HFFc6 (cell line): ENCODE measurements at regions not wholly inside any gene's neighbourhood (a gene's known extent, or its start where the extent isn't known, plus 50 kb on each side); places are given as distances from the start of the nearest gene placed in this dataset.
"Not testable (repeated sequence)": the region's sequence is repeated elsewhere in the genome, so short reads cannot be mapped to it uniquely, and the experiment has no call there.

ENCODE experiments used
- DNase-seq: peaks from one replicate; pipeline ENCODE4 v3.0.0-alpha.2; 2018
- H3K27ac Mint-ChIP-seq: 2 replicates; pipeline ENCODE4 v1.8.0; 2020; ENCODE audit warnings: mild to moderate bottlenecking, mixed read lengths
- H3K27me3 Mint-ChIP-seq: 2 replicates; pipeline ENCODE4 v1.8.0; 2021; ENCODE audit warnings: mild to moderate bottlenecking, moderate library complexity, mixed read lengths; ENCODE audit not compliant: insufficient read depth
- H3K36me3 Mint-ChIP-seq: 2 replicates; pipeline ENCODE4 v1.8.0; 2021; ENCODE audit warnings: low read depth, mixed read lengths
- H3K4me1 Mint-ChIP-seq: 2 replicates; pipeline ENCODE4 v1.8.0; 2020; ENCODE audit warnings: low read depth, mixed read lengths
- H3K4me3 Mint-ChIP-seq: 2 replicates; pipeline ENCODE4 v1.8.0; 2020; ENCODE audit warnings: mild to moderate bottlenecking, moderate library complexity, mixed read lengths
- H3K9me3 Mint-ChIP-seq: 2 replicates; pipeline ENCODE4 v1.8.0; 2020; ENCODE audit warnings: mild to moderate bottlenecking, mixed read lengths
- TF ChIP-seq, protein P1 (sequence below): fragments of 200-600 bp; sonication (generic); IDR thresholded peaks from 2 replicates; pipeline ENCODE4 v1.5.0; 2021; ENCODE audit warnings: antibody characterized with exemption, mild to moderate bottlenecking

- DNase-seq, result no peak
- Mint-ChIP-seq H3K9me3 (peaks cover 26% of the 10 kb centered on the region), H3K4me1 (no peaks in the 10 kb centered on the region), H3K4me3 (no peak overlapping the region), H3K36me3 (no peaks in the 10 kb centered on the region), H3K27ac (no peak overlapping the region), H3K27me3 (no peaks in the 10 kb centered on the region)
- TF ChIP-seq, protein P1, sequence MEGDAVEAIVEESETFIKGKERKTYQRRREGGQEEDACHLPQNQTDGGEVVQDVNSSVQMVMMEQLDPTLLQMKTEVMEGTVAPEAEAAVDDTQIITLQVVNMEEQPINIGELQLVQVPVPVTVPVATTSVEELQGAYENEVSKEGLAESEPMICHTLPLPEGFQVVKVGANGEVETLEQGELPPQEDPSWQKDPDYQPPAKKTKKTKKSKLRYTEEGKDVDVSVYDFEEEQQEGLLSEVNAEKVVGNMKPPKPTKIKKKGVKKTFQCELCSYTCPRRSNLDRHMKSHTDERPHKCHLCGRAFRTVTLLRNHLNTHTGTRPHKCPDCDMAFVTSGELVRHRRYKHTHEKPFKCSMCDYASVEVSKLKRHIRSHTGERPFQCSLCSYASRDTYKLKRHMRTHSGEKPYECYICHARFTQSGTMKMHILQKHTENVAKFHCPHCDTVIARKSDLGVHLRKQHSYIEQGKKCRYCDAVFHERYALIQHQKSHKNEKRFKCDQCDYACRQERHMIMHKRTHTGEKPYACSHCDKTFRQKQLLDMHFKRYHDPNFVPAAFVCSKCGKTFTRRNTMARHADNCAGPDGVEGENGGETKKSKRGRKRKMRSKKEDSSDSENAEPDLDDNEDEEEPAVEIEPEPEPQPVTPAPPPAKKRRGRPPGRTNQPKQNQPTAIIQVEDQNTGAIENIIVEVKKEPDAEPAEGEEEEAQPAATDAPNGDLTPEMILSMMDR, result no peak
These were observed 1067.0 kb downstream of the PCDH17 start for GRCh38 chr13:58698531-58698930.

DNA sequence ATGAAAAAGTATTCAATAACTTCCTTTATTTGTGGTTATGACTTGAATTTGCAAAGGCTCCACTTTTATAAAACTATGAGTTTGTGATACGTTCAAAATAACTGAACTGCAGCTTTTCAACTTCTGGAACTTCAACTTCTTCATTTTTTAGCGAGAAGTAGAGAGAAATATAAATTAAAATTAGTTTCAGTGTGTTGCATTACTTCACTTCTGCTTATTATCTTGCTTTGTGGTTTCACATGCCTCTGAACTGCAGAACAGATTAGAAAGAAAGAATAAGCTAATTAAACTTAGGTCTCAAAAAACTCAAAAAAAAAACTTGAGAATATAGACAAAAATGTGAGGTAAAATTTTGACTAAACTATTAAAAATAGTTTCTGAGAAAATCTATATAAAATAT, 1073.4 kb downstream of the PCDH17 start:
- Mint-ChIP-seq H3K4me3 (no peak overlapping the region), H3K4me1 (no peaks in the 10 kb centered on the region), H3K36me3 (no peaks in the 10 kb centered on the region; the same call in 1 of the 2 replicates), H3K27me3 (no peaks in the 10 kb centered on the region), H3K9me3 (peaks cover 33% of the 10 kb centered on the region), H3K27ac (no peak overlapping the region)
- DNase-seq, result no peak
- TF ChIP-seq, protein P1, result no peak

- DNase-seq, result no peak
- Mint-ChIP-seq H3K36me3 (no peaks in the 10 kb centered on the region; the same call in 1 of the 2 replicates), H3K4me3 (no peak overlapping the region), H3K9me3 (peaks cover 39% of the 10 kb centered on the region), H3K27ac (no peak overlapping the region), H3K27me3 (no peaks in the 10 kb centered on the region), H3K4me1 (no peaks in the 10 kb centered on the region)
- TF ChIP-seq, protein P1, result no peak
These were observed 1074.9 kb downstream of the PCDH17 start for GRCh38 chr13:58706421-58706820.

- DNase-seq, result no peak
- no peaks in the 10 kb centered on the region; the same call in 1 of the 2 replicates for H3K36me3 Mint-ChIP-seq
- no peaks in the 10 kb centered on the region for H3K4me1 Mint-ChIP-seq
- H3K9me3 Mint-ChIP-seq, result peaks cover 55% of the 10 kb centered on the region
- H3K4me3 Mint-ChIP-seq, result no peak overlapping the region
- TF ChIP-seq, protein P1, result no peak
- H3K27me3 Mint-ChIP-seq, result no peaks in the 10 kb centered on the region; the same call in 1 of the 2 replicates
- H3K27ac Mint-ChIP-seq, result no peak overlapping the region
These were observed 1080.6 kb downstream of the PCDH17 start for GRCh38 chr13:58712191-58712590.

DNA sequence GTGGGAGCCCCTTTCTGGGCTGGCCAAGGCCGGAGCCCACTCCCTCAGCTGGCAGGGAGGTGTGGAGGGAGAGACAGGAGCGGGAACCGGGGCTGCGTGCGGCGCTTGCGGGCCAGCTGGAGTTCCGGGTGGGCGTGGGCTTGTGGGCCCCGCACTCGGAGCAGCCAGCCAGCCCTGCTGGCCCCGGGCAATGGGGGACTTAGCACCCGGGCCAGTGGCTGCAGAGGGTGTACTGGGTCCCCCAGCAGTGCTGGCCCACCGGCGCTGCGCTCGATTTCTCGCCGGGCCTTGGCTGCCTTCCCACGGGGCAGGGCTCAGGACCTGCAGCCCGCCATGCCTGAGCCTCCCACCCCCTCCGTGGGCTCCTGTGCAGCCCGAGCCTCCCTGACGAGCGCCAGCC, 1082.5 kb downstream of the PCDH17 start:
- H3K4me1 Mint-ChIP-seq, DNase-seq, H3K27ac Mint-ChIP-seq, H3K4me3 Mint-ChIP-seq, H3K36me3 Mint-ChIP-seq, H3K27me3 Mint-ChIP-seq: not testable (repeated sequence)
- peaks cover 49% of the 10 kb centered on the region for H3K9me3 Mint-ChIP-seq

DNA sequence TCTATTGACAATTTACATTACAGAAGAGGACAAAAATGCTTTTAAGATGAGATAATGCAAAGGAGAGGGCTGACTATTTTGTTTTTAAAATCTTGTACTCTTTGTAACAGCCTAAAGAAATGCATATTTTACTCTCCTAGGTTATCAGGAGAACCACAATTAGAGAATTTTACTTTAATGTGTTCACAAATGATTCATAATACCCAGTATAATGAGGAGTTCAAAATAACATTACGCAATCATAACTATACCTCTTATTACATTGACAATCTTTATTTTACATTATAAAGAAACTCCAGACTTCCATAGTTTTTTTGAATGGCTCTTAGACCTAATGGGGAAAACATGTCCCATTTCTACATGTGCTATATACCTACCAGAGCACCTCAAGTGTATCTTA, 1089.7 kb downstream of the PCDH17 start:
- Mint-ChIP-seq H3K27me3 (no peaks in the 10 kb centered on the region), H3K4me1 (no peaks in the 10 kb centered on the region), H3K9me3 (peaks cover 6% of the 10 kb centered on the region; the same call in 1 of the 2 replicates), H3K27ac (no peak overlapping the region), H3K4me3 (no peak overlapping the region), H3K36me3 (no peaks in the 10 kb centered on the region)
- TF ChIP-seq, protein P1, result no peak
- no peak for DNase-seq
